Immature natural killer cell (primary cell): ENCODE measurements at regions not wholly inside any gene's neighbourhood (a gene's known extent, or its start where the extent isn't known, plus 50 kb on each side); places are given as distances from the start of the nearest gene placed in this dataset.
"Not testable (repeated sequence)": the region's sequence is repeated elsewhere in the genome, so short reads cannot be mapped to it uniquely, and the experiment has no call there.

Experiments
- DNase-seq, 3 donors: peaks; one replicate each; pipeline ENCODE4 v3.0.0; 2022; ENCODE audit warnings: mixed read lengths in 1 of 3
- H3K27ac Mint-ChIP-seq, 6 donors: one replicate each; pipeline ENCODE4 v1.8.0; 2020; ENCODE audit warnings: mixed read lengths in 6 of 6, mild to moderate bottlenecking in 5 of 6, inconsistent platforms in 4 of 6, moderate library complexity in 3 of 6
- H3K27me3 Mint-ChIP-seq, 3 donors: one replicate each; pipeline ENCODE4 v1.8.0; 2020 to 2021; ENCODE audit warnings: low read depth in 3 of 3, mild to moderate bottlenecking in 3 of 3, mixed read lengths in 3 of 3, moderate library complexity in 3 of 3, inconsistent platforms in 1 of 3
- H3K36me3 Mint-ChIP-seq, 3 donors: one replicate each; pipeline ENCODE4 v1.8.0; 2020; ENCODE audit warnings: mixed read lengths in 3 of 3, inconsistent platforms in 2 of 3, mild to moderate bottlenecking in 2 of 3
- H3K4me1 Mint-ChIP-seq, 2 donors: one replicate each; pipeline ENCODE4 v1.8.0; 2020; ENCODE audit warnings: inconsistent platforms in 2 of 2, mild to moderate bottlenecking in 2 of 2, mixed read lengths in 2 of 2, moderate library complexity in 1 of 2
- H3K4me3 Mint-ChIP-seq, 5 donors: one replicate each; pipeline ENCODE4 v1.8.0; 2020; ENCODE audit warnings: mild to moderate bottlenecking in 5 of 5, mixed read lengths in 5 of 5, inconsistent platforms in 3 of 5, moderate library complexity in 3 of 5
- H3K9me3 Mint-ChIP-seq, 6 donors: one replicate each; pipeline ENCODE4 v1.8.0; 2020; ENCODE audit warnings: mild to moderate bottlenecking in 6 of 6, mixed read lengths in 6 of 6, inconsistent platforms in 4 of 6, moderate library complexity in 3 of 6

DNA sequence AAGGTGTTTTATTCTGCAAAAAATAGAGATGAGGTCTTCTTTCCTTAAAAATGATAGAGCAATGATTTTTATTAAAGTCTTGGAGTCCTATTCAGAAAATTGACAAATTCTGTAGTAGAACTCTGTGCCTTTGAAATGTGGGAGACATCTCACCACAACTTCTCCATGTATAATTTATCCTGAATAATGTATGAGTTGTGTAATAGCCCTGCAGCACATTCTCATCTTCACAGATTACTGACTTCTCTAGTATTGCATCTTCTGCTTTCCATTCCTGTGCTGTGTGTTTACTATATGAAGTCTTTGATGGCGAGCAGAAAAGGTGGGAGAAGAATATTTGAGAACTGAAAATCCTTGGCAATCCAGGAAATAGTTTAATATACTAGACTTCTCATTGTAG, 255.6 kb downstream of the TTC6 start:
- Mint-ChIP-seq H3K36me3 (no peaks in the 10 kb centered on the region), H3K4me3 (no peak overlapping the region), H3K27ac (no peak overlapping the region), H3K27me3 (peaks cover 0 to 3% (median 0%) of the 10 kb centered on the region in 3 donors), H3K9me3 (peaks cover 0 to 4% (median 0%) of the 10 kb centered on the region in 6 donors), H3K4me1 (no peaks in the 10 kb centered on the region)
- DNase-seq = no peak

DNA sequence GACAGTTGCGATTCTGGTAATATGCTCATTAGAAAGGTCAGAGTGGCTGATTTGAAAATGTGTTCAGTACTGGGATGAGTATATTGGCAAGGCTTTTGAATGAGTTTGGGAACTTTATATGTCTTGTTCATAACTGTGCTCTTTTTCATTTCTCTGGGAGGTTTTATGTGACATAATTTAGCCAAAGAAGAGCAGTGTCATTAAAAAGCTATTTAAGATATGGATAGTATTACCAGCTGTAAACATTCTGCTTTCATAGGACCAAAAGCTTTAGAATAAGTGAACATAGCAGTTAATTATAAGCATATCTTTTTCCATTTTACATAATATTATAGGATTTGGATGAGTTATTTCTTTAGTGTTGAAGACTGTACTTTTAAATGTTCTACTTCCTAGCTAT, 260.4 kb downstream of the TTC6 start:
- H3K27me3 Mint-ChIP-seq = peaks cover 0 to 3% (median 0%) of the 10 kb centered on the region in 3 donors

DNA sequence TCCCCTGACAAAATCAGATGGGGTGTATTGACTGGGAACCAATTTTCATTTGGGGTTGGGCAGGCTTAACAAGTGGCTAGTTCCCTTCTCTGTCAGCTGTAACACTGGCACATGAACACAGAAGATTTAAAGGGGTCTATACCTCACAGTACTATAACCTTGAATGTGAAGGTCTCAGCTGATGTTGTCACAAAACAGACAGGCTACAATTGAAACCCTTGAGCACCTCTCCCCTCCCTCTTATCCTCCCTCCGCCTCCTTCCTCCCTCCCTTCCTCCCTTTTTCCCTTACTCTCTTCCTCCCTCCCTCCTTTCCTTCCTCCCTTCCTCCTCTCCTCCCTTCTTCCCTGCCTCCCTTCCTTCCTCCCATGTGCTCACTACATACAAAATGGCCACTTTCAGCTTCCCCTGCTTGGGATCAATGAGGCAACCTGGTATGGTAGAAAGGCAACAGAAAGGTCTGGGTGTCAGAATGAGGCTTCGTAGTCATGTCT, 262.4 kb downstream of the TTC6 start:
- Mint-ChIP-seq H3K9me3 (peaks cover 0 to 6% (median 0%) of the 10 kb centered on the region in 6 donors), H3K4me1 (no peaks in the 10 kb centered on the region), H3K27me3 (peaks cover 0 to 3% (median 0%) of the 10 kb centered on the region in 3 donors), H3K27ac (no peak overlapping the region), H3K4me3 (no peak overlapping the region), H3K36me3 (no peaks in the 10 kb centered on the region)
- no peak for DNase-seq

More for the DNA sequence above, 260.4 kb downstream of the TTC6 start:
- Mint-ChIP-seq H3K4me1 (no peaks in the 10 kb centered on the region), H3K27ac (no peak overlapping the region), H3K36me3 (no peaks in the 10 kb centered on the region), H3K4me3 (no peak overlapping the region), H3K9me3 (peaks cover 0 to 6% (median 0%) of the 10 kb centered on the region in 6 donors)
- DNase-seq = no peak

DNA sequence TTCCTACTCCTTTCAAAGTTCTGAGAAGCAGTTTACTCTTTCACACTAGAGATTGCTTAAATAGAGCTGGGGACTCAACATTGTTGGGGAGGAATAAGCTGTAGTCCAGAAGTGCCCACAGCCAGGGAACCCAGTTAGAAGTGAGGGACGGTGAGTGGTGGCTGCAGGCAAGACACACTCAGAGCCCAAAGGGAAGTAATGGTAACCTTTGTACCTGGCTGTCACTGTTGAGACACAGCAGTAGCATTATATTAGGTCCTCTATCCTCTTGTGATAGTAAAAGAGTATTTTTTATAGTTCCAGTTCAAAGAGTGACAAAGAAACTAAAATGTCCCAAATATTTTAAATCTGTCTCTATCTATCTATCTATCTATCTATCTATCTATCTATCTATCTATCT, 263.3 kb downstream of the TTC6 start:
- H3K4me3 Mint-ChIP-seq = no peak overlapping the region
- no peaks in the 10 kb centered on the region for H3K4me1 Mint-ChIP-seq
- no peaks in the 10 kb centered on the region for H3K36me3 Mint-ChIP-seq
- DNase-seq = no peak
- H3K9me3 Mint-ChIP-seq = peaks cover 0 to 6% (median under 1%) of the 10 kb centered on the region in 6 donors
- peaks cover 0 to 3% (median 2%) of the 10 kb centered on the region in 3 donors for H3K27me3 Mint-ChIP-seq
- no peak overlapping the region for H3K27ac Mint-ChIP-seq

DNA sequence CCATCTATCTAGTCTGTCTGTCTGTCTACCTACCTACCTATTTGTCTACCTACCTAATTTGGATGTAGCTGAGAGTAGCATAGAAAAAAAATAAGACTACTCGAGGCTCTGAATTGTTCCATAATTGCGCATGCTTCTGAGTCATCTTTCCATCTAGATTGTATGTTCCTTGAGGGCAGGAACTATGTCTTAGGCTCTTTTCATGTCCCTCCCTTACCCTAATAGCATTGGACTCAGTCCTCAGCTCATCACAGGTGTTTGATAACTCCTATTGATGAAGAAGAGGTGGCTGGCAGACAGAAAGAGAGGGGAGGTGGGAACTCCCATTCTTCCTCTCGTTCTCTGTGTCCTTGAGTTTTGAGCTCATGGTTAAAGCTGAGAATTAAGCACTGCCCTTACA, 263.7 kb downstream of the TTC6 start:
- Mint-ChIP-seq H3K27ac (no peak overlapping the region), H3K27me3 (peaks cover 0 to 3% (median under 1%) of the 10 kb centered on the region in 3 donors), H3K4me3 (no peak overlapping the region), H3K9me3 (peaks cover 0 to 6% (median under 1%) of the 10 kb centered on the region in 6 donors), H3K4me1 (no peaks in the 10 kb centered on the region), H3K36me3 (no peaks in the 10 kb centered on the region)
- no peak for DNase-seq

DNA sequence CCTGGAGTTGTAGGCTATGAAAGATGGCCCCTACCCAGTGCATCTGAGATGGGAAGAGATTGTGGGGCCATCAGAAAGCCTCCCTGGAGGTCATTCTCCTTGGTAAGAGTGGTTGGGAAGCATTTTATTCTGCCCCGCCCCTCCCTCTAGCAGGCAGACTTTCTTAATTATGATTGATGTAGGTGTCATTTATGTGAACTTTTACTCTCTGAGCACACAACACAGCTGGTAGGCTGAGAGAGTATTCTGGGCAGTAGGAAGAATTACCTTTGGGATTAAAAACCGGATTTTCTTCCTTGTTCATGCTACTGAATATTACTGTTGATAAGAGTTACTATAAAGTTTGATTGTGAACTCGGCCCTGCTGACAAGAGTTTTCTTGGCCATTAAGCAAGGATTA, 266.8 kb downstream of the TTC6 start:
- Mint-ChIP-seq H3K27ac (no peak overlapping the region), H3K4me3 (no peak overlapping the region), H3K27me3 (peaks cover 0 to 3% (median 0%) of the 10 kb centered on the region in 3 donors), H3K36me3 (no peaks in the 10 kb centered on the region), H3K9me3 (peaks cover 0 to 6% (median under 1%) of the 10 kb centered on the region in 6 donors), H3K4me1 (no peaks in the 10 kb centered on the region)
- DNase-seq = no peak

DNA sequence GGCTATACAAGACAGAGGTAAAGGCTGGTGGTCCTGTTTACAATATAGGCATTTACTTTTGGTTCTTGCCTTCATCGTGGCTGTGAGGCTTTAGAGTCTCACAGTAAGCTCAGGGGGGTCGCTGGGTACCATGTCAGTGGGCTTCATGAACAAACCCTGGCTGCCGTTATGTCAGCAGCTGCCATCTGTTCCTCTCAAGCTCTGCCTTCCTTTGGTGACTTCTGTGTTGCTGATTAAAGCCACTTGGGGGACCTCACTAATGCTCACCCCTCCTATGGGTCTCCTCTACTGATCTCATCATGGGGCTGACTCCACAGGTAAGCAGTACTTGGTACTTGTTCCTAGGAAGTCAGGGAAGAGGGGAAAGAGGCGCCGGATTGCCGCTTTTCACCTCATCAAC, 268.7 kb downstream of the TTC6 start:
- Mint-ChIP-seq H3K27me3 (peaks cover 2 to 3% (median 3%) of the 10 kb centered on the region in 3 donors), H3K9me3 (peaks cover 0 to 6% (median under 1%) of the 10 kb centered on the region in 6 donors), H3K4me1 (no peaks in the 10 kb centered on the region), H3K27ac (no peak overlapping the region), H3K4me3 (no peak overlapping the region), H3K36me3 (no peaks in the 10 kb centered on the region)
- DNase-seq = no peak

DNA sequence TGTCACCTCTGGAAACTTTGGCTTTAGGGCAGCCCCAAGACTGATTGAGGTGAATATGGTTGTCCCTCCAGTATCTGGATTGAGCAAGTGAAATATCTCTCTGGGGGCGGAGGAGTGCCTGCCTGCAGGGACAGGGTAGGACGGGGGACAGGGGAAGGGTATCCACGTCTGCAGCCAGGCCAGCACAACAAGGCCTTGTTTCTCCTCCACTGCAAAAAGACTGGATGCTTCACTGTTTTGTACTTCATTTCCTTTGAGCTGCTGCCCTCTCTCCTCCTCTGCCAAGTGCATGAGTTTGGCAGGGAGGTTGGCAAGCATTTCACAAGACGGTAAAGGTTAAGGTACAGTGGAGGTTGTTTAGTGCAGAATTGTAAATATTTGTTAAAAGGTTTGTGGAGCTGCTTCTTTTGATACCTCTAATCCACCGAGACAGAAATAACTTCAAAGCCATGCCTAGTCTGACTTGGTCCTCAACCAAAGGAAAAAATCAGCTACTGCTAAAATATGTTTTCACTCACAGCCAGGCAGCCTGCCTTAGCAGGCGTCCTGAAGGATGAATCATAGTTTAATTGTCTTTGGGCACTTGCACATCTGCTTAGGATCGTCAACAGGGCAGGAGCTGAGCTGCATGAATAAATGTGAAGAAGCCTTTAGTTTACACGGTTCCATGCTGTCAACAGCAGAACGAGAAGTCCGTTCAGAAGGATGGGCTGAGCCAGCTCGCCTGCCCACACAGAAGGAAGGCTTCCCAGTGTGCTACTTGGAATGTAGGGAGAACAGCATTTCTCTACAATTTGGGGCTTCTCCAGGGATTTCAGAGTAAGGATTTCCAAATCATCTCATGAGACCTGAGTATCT, 269.7 kb downstream of the TTC6 start:
- Mint-ChIP-seq H3K4me3 (no peak overlapping the region), H3K27ac (no peak overlapping the region), H3K36me3 (no peaks in the 10 kb centered on the region), H3K27me3 (peaks cover 2 to 3% (median 3%) of the 10 kb centered on the region in 3 donors), H3K4me1 (no peaks in the 10 kb centered on the region), H3K9me3 (peaks cover 0 to 2% (median 0%) of the 10 kb centered on the region in 6 donors)
- no peak for DNase-seq

DNA sequence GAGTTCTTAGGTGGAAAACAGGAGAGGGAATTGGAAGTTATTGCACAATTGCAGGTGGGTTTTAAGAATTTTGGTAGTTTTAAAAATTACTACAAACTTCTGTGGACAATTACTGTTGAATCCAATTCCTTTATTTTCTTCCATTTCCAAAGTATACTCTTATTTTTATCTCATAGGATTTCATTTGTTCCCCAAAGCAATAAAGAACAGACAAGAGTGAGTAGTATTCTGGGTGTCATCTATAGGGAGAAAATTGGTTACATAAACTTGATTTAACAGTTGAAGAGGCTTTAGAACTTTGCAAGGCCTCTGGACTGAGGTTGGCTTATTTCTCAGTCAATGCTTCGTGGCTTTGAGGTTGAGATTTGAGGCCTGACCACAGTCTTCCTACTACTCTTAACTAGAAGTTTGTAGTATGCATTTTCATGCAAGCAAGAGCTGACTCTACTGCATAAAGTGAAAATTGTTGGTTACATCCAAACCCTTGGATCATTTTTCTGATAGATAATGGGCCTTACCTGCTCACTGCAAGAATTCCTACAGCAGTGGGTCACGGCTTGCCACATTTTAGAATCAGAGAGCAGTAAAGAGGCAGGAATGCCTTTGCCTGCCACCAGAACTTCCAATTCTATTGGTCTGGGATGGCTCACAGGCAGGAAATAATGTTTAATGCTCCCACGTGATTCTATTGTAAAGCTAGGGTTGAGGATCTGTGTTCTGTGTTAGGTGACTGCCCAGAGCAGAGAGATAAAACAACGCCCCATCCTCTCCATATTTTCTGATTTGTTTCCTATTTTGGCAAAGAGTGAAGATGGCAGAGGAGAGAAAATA, 270.5 kb downstream of the TTC6 start:
- H3K27me3 Mint-ChIP-seq = peaks cover 3 to 6% (median 3%) of the 10 kb centered on the region in 3 donors
- DNase-seq = no peak
- H3K27ac Mint-ChIP-seq = no peak overlapping the region
- H3K36me3 Mint-ChIP-seq = no peaks in the 10 kb centered on the region
- no peak overlapping the region for H3K4me3 Mint-ChIP-seq
- no peaks in the 10 kb centered on the region for H3K4me1 Mint-ChIP-seq
- H3K9me3 Mint-ChIP-seq = peaks cover 0 to 2% (median 0%) of the 10 kb centered on the region in 6 donors

DNA sequence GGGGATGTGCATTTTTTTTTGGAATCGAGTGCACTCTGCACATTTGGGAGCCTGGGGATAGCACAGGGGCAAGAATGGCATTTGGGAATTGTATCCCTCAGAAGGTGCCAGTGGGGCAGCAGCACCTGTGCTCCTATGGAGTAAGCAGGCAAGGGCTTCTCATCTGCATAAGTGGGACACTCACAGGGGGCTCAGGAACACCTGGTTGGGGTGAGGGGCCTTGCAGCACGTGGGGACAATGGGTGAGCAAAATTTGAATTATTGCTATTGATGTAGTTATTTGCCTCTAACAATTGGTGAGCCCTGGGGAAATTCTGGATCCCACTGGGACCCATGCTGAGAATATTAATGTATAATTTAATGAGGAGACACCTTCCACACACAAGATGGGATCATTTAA, 274.2 kb downstream of the TTC6 start:
- peaks cover 2 to 7% (median 3%) of the 10 kb centered on the region in 3 donors for H3K27me3 Mint-ChIP-seq
- no peak overlapping the region for H3K4me3 Mint-ChIP-seq
- H3K27ac Mint-ChIP-seq = no peak overlapping the region
- H3K36me3 Mint-ChIP-seq = no peaks in the 10 kb centered on the region
- DNase-seq = no peak
- no peaks in the 10 kb centered on the region for H3K9me3 Mint-ChIP-seq
- H3K4me1 Mint-ChIP-seq = peaks cover 2 to 4% of the 10 kb centered on the region in 2 donors

DNA sequence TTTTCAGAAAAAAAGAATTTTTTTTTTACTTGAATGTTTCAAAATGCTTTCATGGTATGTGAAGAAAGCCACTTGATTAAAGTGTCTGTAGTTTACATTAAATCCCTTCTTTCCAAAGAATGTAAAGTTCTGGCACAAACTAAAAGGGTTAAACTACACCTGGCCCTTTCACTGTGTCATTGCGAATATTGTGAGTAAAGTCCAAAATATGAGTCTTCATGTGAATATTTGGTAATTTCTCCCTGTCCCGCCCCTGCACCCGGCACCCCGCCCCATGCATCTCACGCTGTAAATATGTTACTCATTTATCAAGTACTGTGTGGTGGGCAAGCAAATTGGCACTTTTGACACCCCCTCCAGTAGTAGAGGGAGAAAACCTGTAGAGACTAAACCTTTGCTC, 274.7 kb downstream of the TTC6 start:
- no peak overlapping the region for H3K27ac Mint-ChIP-seq
- no peak overlapping the region for H3K4me3 Mint-ChIP-seq
- H3K27me3 Mint-ChIP-seq = peaks cover 2 to 12% (median 3%) of the 10 kb centered on the region in 3 donors
- peaks cover 6 to 10% of the 10 kb centered on the region in 2 donors for H3K4me1 Mint-ChIP-seq
- no peak for DNase-seq
- no peaks in the 10 kb centered on the region for H3K9me3 Mint-ChIP-seq
- H3K36me3 Mint-ChIP-seq = no peaks in the 10 kb centered on the region

DNA sequence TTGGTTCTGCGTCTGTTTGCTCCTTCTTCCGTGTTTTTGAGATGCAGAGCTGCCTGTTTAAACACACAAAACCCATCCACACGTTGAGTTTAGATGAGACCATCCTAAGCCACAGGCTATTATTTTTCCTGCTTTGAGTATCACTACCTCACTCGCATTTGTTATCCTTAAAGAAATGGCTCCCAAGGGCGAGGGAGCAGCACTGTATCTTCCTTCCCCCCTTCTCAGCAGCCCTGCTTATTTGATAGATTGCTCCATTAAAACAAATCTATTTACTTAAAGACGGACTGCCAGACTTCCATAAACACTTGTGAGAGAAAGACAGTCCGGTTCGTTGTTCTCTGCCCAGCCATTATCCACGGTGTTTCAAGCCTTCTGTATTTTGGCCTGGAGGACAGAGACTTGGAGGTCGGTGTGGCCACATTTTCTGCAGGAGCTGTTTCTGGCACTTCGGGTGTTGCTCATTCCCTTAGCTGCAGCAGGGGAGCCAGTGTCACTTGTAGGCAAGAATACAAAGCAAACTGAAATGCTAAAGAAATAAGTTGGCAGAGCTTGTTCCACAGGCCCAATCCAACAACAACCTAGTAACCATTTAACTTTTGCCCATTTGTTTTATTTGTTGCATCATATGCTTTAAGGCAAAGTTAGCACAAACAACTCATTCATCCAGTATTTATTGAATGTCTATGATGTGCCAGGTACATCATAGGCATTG, 275.4 kb downstream of the TTC6 start:
- peaks cover 6 to 10% of the 10 kb centered on the region in 2 donors for H3K4me1 Mint-ChIP-seq
- no peak overlapping the region for H3K27ac Mint-ChIP-seq
- H3K9me3 Mint-ChIP-seq = no peaks in the 10 kb centered on the region
- H3K4me3 Mint-ChIP-seq = no peak overlapping the region
- DNase-seq = no peak
- H3K27me3 Mint-ChIP-seq = peaks cover 2 to 12% (median 3%) of the 10 kb centered on the region in 3 donors
- no peaks in the 10 kb centered on the region for H3K36me3 Mint-ChIP-seq

DNA sequence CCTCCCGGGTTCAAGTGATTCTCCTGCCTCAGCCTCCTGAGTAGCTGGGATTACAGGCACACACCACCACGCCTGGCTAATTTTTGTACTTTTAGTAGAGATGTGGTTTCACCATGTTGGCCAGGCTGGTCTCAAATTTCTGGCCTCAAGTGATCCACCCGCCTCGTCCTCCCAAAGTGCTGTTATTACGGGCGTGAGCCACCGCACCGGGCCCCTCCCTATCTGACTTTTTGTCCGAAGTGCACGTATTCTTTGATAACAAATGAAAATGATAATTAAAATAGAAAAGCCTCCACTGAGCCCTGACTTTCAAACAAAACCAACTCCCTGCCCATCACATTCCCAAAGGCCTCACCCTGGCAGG, 278.6 kb downstream of the TTC6 start:
- not testable (repeated sequence) for DNase-seq, H3K36me3 Mint-ChIP-seq, H3K9me3 Mint-ChIP-seq, H3K4me3 Mint-ChIP-seq, H3K4me1 Mint-ChIP-seq
- peaks cover 0 to 10% (median 2%) of the 10 kb centered on the region in 3 donors for H3K27me3 Mint-ChIP-seq
- H3K27ac Mint-ChIP-seq = peak overlapping the region in 1 of 6 donors; percentile 24
